Ascending aorta (tissue), 2 donors: ENCODE measurements at regions not wholly inside any gene's neighbourhood (a gene's known extent, or its start where the extent isn't known, plus 50 kb on each side); places are given as distances from the start of the nearest gene placed in this dataset.

Experiments
- DNase-seq, 2 donors: peaks; one replicate each; pipeline ENCODE4 v3.0.0-alpha.2; 2019; ENCODE audit warnings: low spot score in 2 of 2
- H3K27ac ChIP-seq, 2 donors: fragments of 200-600 bp; sonication (generic); one replicate each; pipeline ENCODE4 v1.5.1; 2016 to 2017; ENCODE audit warnings: mild to moderate bottlenecking in 1 of 2
- H3K27me3 ChIP-seq: fragments of 200-600 bp; sonication (generic); one replicate; pipeline ENCODE4 v1.5.1; 2017
- H3K36me3 ChIP-seq, 2 donors: fragments of 200-600 bp; sonication (generic); one replicate each; pipeline ENCODE4 v1.5.1; 2016
- H3K4me1 ChIP-seq, 2 donors: fragments of 200-600 bp; sonication (generic); one replicate each; pipeline ENCODE4 v1.5.1; 2016 to 2017; ENCODE audit warnings: mild to moderate bottlenecking in 1 of 2
- H3K4me3 ChIP-seq, 2 donors: fragments of 200-600 bp; sonication (generic); one replicate each; pipeline ENCODE4 v1.5.1; 2016 to 2017; ENCODE audit warnings: mild to moderate bottlenecking in 1 of 2
- H3K9me3 ChIP-seq, 2 donors: fragments of 200-600 bp; sonication (generic); one replicate each; pipeline ENCODE4 v1.5.1; 2016
- intact Hi-C: fragments of 100-400 bp; cut with DNase I; formaldehyde crosslinking; loops from one replicate; pipeline ENCODE4 v1.15.1; 2023
- TF ChIP-seq, protein P1 (sequence below), 3 experiments: fragments of 200-600 bp in 2 of 3; fragments of 450-650 bp in 1 of 3; sonication (generic) in 2 of 3; IDR thresholded peaks; one replicate each; pipeline ENCODE4 v1.5.1; 2016 to 2019; ENCODE audit warnings: antibody characterized with exemption in 3 of 3, mild to moderate bottlenecking in 1 of 3, moderate library complexity in 1 of 3

- Histone ChIP-seq H3K27ac (no peak overlapping the region), H3K4me3 (no peak overlapping the region), H3K27me3 (no peaks in the 10 kb centered on the region), H3K4me1 (no peaks in the 10 kb centered on the region), H3K9me3 (no peaks in the 10 kb centered on the region), H3K36me3 (no peaks in the 10 kb centered on the region)
- no peak for DNase-seq
- intact Hi-C loops = no loop called here
- TF ChIP-seq, protein P1, sequence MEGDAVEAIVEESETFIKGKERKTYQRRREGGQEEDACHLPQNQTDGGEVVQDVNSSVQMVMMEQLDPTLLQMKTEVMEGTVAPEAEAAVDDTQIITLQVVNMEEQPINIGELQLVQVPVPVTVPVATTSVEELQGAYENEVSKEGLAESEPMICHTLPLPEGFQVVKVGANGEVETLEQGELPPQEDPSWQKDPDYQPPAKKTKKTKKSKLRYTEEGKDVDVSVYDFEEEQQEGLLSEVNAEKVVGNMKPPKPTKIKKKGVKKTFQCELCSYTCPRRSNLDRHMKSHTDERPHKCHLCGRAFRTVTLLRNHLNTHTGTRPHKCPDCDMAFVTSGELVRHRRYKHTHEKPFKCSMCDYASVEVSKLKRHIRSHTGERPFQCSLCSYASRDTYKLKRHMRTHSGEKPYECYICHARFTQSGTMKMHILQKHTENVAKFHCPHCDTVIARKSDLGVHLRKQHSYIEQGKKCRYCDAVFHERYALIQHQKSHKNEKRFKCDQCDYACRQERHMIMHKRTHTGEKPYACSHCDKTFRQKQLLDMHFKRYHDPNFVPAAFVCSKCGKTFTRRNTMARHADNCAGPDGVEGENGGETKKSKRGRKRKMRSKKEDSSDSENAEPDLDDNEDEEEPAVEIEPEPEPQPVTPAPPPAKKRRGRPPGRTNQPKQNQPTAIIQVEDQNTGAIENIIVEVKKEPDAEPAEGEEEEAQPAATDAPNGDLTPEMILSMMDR (IDR thresholded peaks at IDR 0.05) = no peak
These were observed 204.0 kb downstream of the CYRIA start for GRCh38 chr2:16461672-16462071.

DNA sequence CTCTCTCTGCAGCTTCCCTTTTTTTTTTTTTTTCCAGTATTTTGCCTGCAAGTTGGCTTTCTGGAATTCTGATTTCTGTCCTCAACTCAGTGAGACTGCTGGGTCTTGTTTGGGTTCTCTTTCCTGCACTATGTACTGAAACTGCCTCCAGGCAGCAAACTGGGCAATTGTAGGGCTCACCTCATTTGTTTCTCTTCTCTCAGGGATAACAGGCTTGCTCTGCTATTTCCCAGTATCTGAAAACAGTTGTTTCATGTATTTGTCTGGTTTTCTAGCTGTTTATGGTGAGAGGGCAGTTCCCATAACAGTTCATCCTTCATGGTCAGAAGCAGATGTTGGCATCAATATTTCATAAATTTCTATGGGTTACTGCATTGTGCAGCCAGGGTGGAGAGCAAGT, 206.0 kb downstream of the CYRIA start:
- H3K27me3 ChIP-seq = no peaks in the 10 kb centered on the region
- no peak overlapping the region for H3K27ac ChIP-seq
- no peaks in the 10 kb centered on the region for H3K9me3 ChIP-seq
- no peaks in the 10 kb centered on the region for H3K36me3 ChIP-seq
- no peaks in the 10 kb centered on the region for H3K4me1 ChIP-seq
- no peak for DNase-seq
- H3K4me3 ChIP-seq = no peak overlapping the region
- intact Hi-C loops = no loop called here
- TF ChIP-seq, protein P1 (IDR thresholded peaks at IDR 0.05) = no peak

GRCh38 chr2:16454621-16455020, 211.0 kb downstream of the CYRIA start:
- no peaks in the 10 kb centered on the region for H3K36me3 ChIP-seq
- intact Hi-C loops = no loop called here
- H3K4me1 ChIP-seq = no peaks in the 10 kb centered on the region
- H3K9me3 ChIP-seq = no peaks in the 10 kb centered on the region
- no peak for DNase-seq
- no peak overlapping the region for H3K27ac ChIP-seq
- no peaks in the 10 kb centered on the region for H3K27me3 ChIP-seq
- TF ChIP-seq, protein P1 (IDR thresholded peaks at IDR 0.05) = no peak
- no peak overlapping the region for H3K4me3 ChIP-seq

- Histone ChIP-seq H3K4me3 (no peak overlapping the region), H3K27me3 (no peaks in the 10 kb centered on the region), H3K27ac (no peak overlapping the region), H3K36me3 (no peaks in the 10 kb centered on the region), H3K4me1 (no peaks in the 10 kb centered on the region), H3K9me3 (no peaks in the 10 kb centered on the region)
- no peak for DNase-seq
- TF ChIP-seq, protein P1 (IDR thresholded peaks at IDR 0.05) = no peak
- intact Hi-C loops = no loop called here
These were observed 213.5 kb downstream of the CYRIA start for GRCh38 chr2:16452123-16452522.

DNA sequence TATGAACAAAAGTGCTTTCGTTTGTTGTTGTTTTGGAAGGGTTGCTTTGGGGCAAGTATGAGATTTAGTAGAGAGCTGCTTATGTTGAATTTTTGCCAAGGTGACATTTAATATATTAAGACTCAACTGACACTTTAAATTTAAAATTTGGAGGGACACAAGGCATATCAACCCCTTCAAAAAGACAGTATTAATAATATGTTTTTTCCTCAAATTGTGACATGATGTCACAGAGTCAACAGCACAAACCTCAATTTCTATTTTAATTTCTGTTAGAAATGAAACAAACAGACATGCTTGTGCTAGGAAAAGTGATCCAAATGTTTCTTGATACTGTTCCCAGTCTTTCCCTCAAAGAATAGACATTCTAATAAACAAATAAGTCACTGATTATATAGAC, 218.9 kb downstream of the CYRIA start:
- H3K4me3 ChIP-seq = no peak overlapping the region
- no peaks in the 10 kb centered on the region for H3K9me3 ChIP-seq
- TF ChIP-seq, protein P1 (IDR thresholded peaks at IDR 0.05) = no peak
- no peak for DNase-seq
- H3K4me1 ChIP-seq = no peaks in the 10 kb centered on the region
- H3K27ac ChIP-seq = no peak overlapping the region
- no peaks in the 10 kb centered on the region for H3K27me3 ChIP-seq
- intact Hi-C loops = no loop called here
- no peaks in the 10 kb centered on the region for H3K36me3 ChIP-seq

DNA sequence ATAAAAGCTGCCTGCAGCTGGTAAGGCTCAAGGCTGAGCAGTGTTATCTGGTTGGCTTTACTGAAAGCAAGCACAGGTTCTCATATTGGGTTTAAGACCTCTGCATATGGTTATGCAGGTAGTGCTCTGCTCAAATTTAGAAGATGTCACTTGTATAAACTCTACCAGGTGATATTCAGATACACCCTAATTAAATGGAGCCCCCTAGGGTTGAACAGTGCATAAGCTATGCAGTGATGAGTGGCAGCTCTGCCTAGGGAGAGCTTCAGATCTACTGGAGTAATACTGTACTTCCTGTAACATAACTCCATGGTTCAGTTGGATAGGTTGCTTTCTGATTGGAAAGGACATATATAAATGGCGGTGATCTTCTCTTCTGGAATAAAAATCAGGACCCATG, 222.7 kb downstream of the CYRIA start:
- Histone ChIP-seq H3K4me1 (no peaks in the 10 kb centered on the region), H3K4me3 (no peak overlapping the region), H3K27ac (no peak overlapping the region), H3K27me3 (no peaks in the 10 kb centered on the region), H3K9me3 (no peaks in the 10 kb centered on the region), H3K36me3 (no peaks in the 10 kb centered on the region)
- DNase-seq = no peak
- TF ChIP-seq, protein P1 (IDR thresholded peaks at IDR 0.05) = no peak
- intact Hi-C loops = no loop called here
